NCI-H774 (cell line): ENCODE measurements at regions not wholly inside any gene's neighbourhood (a gene's known extent, or its start where the extent isn't known, plus 50 kb on each side); places are given as distances from the start of the nearest gene placed in this dataset.
"Not testable (repeated sequence)": the region's sequence is repeated elsewhere in the genome, so short reads cannot be mapped to it uniquely, and the experiment has no call there.

Source experiments
- DNase-seq: peaks from one replicate; lab custom pipeline; 2025; lab: John Stamatoyannopoulos, UW

GRCh38 chr6:144359783-144360182, 74.6 kb downstream of the UTRN start:
- DNase-seq = no peak

- DNase-seq = no peak
Observed at GRCh38 chr6:144360401-144360800, 75.3 kb downstream of the UTRN start.

DNA sequence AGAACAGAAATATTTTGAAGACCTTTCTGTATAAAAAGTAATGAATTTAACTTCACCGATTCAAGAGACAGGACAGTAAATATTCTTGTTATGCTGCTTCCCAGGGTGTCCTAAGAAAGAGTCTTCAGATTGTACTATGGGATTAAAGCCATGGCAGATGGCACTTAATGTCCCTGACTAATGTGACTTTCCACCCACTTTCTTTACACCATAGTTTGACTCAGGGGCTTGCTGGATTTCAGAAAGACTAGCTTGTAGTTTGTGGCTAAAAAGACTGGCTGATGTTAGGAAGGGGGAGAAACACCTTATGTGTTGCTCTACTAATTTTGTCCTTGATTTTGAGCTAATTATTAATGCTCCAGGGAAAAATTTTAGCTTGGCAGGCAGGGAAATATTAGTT, 75.9 kb downstream of the UTRN start:
- DNase-seq = no peak

GRCh38 chr6:144362042-144363018, 77.2 kb downstream of the UTRN start:
- DNase-seq = no peak

- no peak for DNase-seq
Observed at GRCh38 chr6:144364208-144364720, 79.1 kb downstream of the UTRN start.

GRCh38 chr6:144364782-144365181, 79.6 kb downstream of the UTRN start:
- no peak for DNase-seq

- DNase-seq = no peak
Observed at GRCh38 chr6:144365271-144365670, 80.1 kb downstream of the UTRN start.

DNA sequence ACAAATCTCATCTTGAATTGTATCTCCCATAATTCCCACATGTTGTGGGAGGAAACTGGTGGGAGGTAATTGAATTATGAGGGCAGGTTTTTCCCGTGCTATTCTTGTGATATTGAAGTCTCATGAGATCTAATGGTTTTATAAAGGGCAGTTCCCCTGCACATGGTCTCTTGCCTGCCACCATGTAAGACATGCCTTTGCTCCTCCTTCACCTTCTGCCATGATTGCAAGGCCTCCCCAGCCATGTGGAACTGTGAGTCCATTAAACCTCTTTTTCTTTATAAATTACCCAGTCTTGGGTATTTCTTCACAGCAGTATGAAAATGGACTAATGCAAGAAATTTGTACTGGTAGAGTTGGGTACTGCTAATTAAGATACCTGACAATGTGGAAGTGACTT, 84.6 kb downstream of the UTRN start:
- DNase-seq = not testable (repeated sequence)

- no peak for DNase-seq
Observed at GRCh38 chr6:144372116-144372515, 87.0 kb downstream of the UTRN start.

DNA sequence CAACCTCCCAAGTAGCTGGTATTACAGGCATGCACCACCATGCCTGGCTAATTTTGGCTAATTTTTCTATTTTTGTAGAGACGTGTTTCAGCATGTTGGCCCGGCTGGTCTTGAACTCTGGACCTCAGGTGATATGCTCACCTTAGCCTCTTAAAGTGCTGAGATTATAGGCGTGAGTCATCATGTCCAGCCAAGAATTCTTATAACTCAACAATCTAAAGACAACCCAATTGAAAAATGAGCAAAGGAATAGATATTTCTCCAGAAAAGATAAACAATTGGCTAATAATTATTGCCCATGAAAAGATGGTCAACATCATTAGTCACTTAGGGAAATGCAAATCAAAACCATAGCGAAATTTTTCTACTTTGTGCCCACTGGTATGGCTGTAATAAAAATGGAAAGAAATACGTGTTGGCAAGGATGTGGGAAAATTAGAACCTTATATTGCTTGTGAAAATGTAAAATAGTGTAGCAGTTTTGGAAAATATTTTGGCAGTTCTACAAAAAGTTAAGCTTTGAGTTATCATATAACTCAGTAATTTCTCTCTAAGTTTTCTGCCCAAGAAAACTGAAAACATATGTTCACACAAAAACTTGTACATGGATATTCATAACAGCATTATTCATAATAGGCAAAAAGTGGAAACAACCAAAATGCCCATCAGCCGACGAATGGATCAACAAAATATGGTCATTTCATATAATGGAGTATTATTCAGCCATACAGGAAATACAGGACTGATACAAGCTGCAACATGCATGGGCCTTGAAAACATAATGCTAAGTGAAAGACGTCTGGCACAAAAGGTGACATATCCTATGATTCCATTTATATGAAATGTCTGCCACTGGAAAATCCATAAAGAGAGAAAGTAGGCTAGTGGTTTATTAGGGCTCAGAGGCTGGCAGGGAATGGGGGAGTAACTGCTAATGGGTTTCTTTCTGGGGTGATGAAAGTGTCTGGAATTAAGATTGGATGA, 87.8 kb downstream of the UTRN start:
- no peak for DNase-seq

- not testable (repeated sequence) for DNase-seq
Observed at GRCh38 chr6:144374525-144374924, 89.4 kb downstream of the UTRN start.

DNA sequence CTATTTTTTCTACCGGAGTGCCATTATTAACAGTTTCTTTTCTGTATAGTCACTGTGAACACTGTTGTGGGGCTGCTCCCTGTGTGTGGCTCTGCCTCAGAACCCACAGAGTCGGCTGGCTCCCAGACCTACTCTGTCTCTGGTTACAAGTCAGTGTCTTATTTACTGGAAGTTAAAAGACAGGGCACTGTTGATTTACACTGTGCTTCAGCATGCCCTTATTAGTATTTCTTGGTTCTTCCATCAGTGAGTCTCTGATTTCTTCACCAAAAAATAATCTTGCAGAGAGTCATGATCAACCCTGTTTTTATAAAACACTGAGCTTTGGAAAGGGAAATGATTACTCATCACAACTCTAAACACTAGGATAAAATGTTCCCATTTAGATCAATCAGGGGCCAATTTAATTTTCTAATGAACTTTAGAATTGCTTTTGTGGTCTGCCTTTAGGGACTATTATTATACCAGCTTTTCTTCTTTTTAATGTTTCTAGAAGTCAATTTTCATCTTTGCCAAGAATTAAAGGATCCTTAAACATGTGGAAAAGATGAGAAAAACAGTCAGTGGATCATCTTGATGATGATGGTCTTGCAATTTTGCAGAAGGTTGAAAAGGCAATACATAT, 92.6 kb downstream of the UTRN start:
- DNase-seq = no peak

- no peak for DNase-seq
Observed at GRCh38 chr6:144378437-144378836, 93.3 kb downstream of the UTRN start.

DNA sequence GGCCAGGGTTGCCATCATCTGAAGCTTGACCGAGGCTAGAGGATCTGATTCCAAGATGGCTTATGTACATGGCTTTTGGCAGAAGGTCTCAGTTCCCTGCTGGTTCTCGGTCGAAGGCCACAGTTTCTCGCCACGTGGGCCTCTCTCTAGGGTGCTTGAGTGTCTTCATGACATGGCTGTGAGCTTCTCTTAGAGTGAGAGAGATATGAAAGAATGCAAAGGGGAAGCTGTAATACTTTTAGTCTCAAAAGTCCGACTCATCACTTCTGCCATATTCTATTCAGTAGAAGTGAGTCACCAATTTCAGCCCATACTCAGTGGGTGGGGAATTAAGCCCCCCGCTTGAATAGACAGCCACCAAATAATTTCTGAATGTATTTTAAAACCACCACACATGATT, 94.2 kb downstream of the UTRN start:
- DNase-seq = no peak

DNA sequence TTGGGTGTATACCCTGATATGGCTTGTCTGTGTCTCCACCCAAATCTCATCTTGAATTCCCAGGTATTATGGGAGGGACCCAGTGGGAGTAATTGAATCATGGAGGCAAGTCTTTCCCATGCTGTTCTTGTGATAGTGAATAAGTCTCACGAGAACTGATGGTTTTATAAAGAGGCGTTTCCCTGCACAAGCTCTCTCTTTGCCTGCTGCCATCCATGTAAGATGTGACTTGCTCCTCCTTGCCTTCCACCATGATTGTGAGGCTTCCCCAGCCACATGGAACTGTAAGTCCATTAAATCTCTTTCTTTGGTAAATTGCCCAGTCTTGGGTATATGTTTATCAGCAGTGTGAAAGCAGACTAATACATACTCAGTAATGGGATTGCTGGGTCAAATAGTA, 96.4 kb downstream of the UTRN start:
- DNase-seq = not testable (repeated sequence)

GRCh38 chr6:144383336-144383735, 98.2 kb downstream of the UTRN start:
- no peak for DNase-seq

DNA sequence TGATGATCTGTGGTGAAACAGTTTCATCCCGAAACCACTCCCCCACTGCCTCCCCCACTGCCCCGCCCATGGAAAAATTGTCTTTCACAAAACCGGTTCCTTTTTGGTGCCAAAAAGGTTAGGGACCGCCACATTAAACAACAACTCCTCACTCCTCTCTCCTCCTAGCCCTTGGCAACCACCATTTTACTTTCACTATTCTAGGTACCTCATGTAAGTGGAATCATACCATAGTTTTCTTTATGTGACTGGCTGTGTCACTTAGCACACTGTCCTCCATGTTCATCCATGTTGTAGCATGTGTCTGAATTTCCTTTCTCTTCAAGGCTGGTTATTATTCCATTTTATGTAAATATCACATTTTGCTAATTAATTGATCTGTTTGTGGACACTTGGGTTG, 99.3 kb downstream of the UTRN start:
- DNase-seq = no peak

- DNase-seq = not testable (repeated sequence)
Observed at GRCh38 chr6:144389474-144389873, 104.3 kb downstream of the UTRN start.

DNA sequence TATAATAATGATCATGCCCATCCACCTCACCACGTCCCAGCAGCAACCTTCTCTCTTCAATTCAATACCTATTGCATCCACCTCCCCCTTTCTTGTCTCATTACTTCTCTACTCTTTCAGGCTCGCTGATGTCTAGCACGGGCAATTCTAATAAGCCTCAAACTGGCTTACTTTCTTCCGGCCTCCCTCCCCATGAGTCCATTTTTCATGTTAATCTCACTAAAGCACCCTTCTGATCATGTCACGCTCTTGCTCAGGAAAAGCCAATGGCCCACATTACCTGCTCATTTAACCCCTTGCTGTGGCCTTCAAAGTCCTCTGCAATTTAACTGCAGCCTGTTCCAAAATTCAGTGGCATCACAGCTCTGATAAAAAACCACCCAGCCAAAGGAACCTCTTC, 105.1 kb downstream of the UTRN start:
- DNase-seq = no peak

- no peak for DNase-seq
Observed at GRCh38 chr6:144390886-144391285, 105.8 kb downstream of the UTRN start.

DNA sequence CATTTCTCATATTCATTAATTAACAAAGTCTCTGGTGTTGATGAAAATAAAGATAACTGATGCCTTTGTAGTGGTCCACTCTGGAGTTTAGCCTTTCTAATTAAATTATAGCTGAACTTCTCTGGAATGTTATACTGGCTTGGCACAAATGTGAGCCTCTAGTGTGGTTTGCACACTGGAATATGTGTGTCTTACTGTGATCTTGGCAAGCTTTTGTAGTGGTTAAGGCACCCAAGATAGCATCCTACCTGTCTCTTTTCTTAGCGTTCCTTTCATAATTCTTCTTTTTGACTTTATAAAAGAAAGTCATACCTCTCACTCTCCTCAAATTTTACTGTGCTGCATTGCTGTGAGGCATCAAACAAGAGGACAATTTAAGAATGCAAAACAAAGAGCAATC, 107.4 kb downstream of the UTRN start:
- DNase-seq = no peak

GRCh38 chr6:144394210-144394609, 109.1 kb downstream of the UTRN start:
- no peak for DNase-seq
